Astrocyte of the cerebellum (primary cell): ENCODE measurements at regions not wholly inside any gene's neighbourhood (a gene's known extent, or its start where the extent isn't known, plus 50 kb on each side); places are given as distances from the start of the nearest gene placed in this dataset.

Source experiments
- DNase-seq: peaks from one replicate; pipeline ENCODE4 v3.0.0-alpha.2; 2011; ENCODE audit warnings: low read depth
- H3K4me3 ChIP-seq: 2 replicates; pipeline ENCODE4 v1.5.1; 2011; ENCODE audit warnings: mild to moderate bottlenecking, low read depth, low read length, moderate library complexity
- CTCF ChIP-seq: IDR thresholded peaks from 2 replicates; pipeline ENCODE4 v1.5.1; 2012; ENCODE audit warnings: low read length, low read depth, moderate library complexity, mild to moderate bottlenecking; ENCODE audit errors: missing control alignments
- in situ Hi-C: cut with HindIII; loops from 2 replicates; pipeline ENCODE4 v1.10.0; 2017; ENCODE audit warnings: low sequenced_read_pairs

- TF ChIP-seq CTCF = no peak
- in situ Hi-C loops = no loop called here
Measured at GRCh38 chr3:69602112-69602511, 137.2 kb upstream of the MITF start.

GRCh38 chr3:69594286-69594685 is 145.0 kb upstream of the MITF start:
- TF ChIP-seq CTCF = no peak
- DNase-seq = no peak
- in situ Hi-C loops = no loop called here
- H3K4me3 ChIP-seq = no peak overlapping the region

More at GRCh38 chr3:69602112-69602511, 137.2 kb upstream of the MITF start:
- no peak overlapping the region for H3K4me3 ChIP-seq
- DNase-seq = no peak

GRCh38 chr3:69591164-69591736 is 148.0 kb upstream of the MITF start:
- in situ Hi-C loops = no loop called here
- TF ChIP-seq CTCF = no peak
- DNase-seq = no peak
- H3K4me3 ChIP-seq = no peak overlapping the region

- in situ Hi-C loops = no loop called here
- TF ChIP-seq CTCF = no peak
- H3K4me3 ChIP-seq = no peak overlapping the region
- DNase-seq = no peak
Measured at GRCh38 chr3:69590111-69590510, 149.2 kb upstream of the MITF start.

- no peak overlapping the region for H3K4me3 ChIP-seq
- no peak for DNase-seq
- no peak for TF ChIP-seq CTCF
- in situ Hi-C loops = no loop called here
Measured at GRCh38 chr3:69588170-69588569, 151.1 kb upstream of the MITF start.

GRCh38 chr3:69585472-69585871 is 153.8 kb upstream of the MITF start:
- DNase-seq = no peak
- no peak overlapping the region for H3K4me3 ChIP-seq
- no peak for TF ChIP-seq CTCF
- in situ Hi-C loops = no loop called here
